Transverse colon (tissue), 4 donors: ENCODE measurements at regions not wholly inside any gene's neighbourhood (a gene's known extent, or its start where the extent isn't known, plus 50 kb on each side); places are given as distances from the start of the nearest gene placed in this dataset.

Experiments used
- CTCF ChIP-seq, 5 experiments: fragments of 200-600 bp in 3 of 5; fragments of 450-650 bp in 2 of 5; sonication (generic) in 3 of 5; IDR thresholded peaks; 1 replicate in 2 of 5; 2 replicates in 3 of 5; pipeline ENCODE4 v1.5.1; 2016 to 2017; ENCODE audit warnings: antibody characterized with exemption in 5 of 5, inconsistent platforms in 3 of 5, mild to moderate bottlenecking in 2 of 5, moderate library complexity in 1 of 5
- EP300 ChIP-seq: sonication (generic); formaldehyde crosslinking; IDR thresholded peaks from one replicate; pipeline ENCODE4 v1.6.1; 2017; ENCODE audit warnings: antibody characterized with exemption, low read depth
- POLR2A ChIP-seq: fragments of 450-650 bp; IDR thresholded peaks from one replicate; pipeline ENCODE4 v1.6.1; 2016; ENCODE audit warnings: antibody characterized with exemption, mild to moderate bottlenecking, moderate library complexity
- POLR2AphosphoS5 ChIP-seq, 3 donors: sonication (generic); formaldehyde crosslinking; IDR thresholded peaks; one replicate each; pipeline ENCODE4 v1.6.1; 2016; ENCODE audit warnings: antibody characterized with exemption in 3 of 3

GRCh38 chr18:11405804-11406203 lies 203.6 kb upstream of the SLC35G4 start:
- TF ChIP-seq CTCF (IDR thresholded peaks at IDR 0.05): no peak
- no peak for TF ChIP-seq EP300
- TF ChIP-seq POLR2AphosphoS5 (IDR thresholded peaks at IDR 0.05): no peak
- TF ChIP-seq POLR2A: no peak
